ENCODE measurements at regions not wholly inside any gene's neighbourhood (a gene's known extent, or its start where the extent isn't known, plus 50 kb on each side); places are given as distances from the start of the nearest gene placed in this dataset.

DNA sequence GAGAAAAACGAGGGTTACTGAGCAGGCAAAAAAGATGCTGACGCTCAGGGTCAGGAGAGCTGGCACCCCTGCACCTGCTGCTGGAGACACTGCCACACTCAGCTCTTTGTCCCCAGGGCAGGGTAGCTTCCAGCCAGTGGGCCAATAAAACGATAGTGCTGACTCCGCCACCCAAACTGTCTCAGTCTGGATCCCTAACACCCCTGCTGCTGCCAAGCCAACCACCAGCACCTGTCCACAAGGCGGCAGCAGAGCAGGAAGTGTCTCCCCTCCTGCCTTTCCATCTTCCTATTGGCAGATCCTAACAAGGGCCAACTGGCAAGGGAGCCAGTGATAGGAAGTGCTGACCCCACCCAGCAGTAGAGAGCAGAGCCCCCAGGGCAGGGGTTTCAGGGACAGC, 531.5 kb upstream of the SALL3 start:
- TF ChIP-seq EP300 (IDR thresholded peaks at IDR 0.05) (no peak), POLR2A (IDR thresholded peaks at IDR 0.05) (no peak)
- TF ChIP-seq, protein P1, sequence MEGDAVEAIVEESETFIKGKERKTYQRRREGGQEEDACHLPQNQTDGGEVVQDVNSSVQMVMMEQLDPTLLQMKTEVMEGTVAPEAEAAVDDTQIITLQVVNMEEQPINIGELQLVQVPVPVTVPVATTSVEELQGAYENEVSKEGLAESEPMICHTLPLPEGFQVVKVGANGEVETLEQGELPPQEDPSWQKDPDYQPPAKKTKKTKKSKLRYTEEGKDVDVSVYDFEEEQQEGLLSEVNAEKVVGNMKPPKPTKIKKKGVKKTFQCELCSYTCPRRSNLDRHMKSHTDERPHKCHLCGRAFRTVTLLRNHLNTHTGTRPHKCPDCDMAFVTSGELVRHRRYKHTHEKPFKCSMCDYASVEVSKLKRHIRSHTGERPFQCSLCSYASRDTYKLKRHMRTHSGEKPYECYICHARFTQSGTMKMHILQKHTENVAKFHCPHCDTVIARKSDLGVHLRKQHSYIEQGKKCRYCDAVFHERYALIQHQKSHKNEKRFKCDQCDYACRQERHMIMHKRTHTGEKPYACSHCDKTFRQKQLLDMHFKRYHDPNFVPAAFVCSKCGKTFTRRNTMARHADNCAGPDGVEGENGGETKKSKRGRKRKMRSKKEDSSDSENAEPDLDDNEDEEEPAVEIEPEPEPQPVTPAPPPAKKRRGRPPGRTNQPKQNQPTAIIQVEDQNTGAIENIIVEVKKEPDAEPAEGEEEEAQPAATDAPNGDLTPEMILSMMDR (IDR thresholded peaks at IDR 0.05) = no peak
